Right kidney (tissue), 1 donor: ENCODE measurements at regions not wholly inside any gene's neighbourhood (a gene's known extent, or its start where the extent isn't known, plus 50 kb on each side); places are given as distances from the start of the nearest gene placed in this dataset.
A peak's percentile ranks its signal among the peaks of the same experiment; 100 is the strongest.
"Not testable (repeated sequence)": the region's sequence is repeated elsewhere in the genome, so short reads cannot be mapped to it uniquely, and the experiment has no call there.

Experiments used
- DNase-seq: peaks from one replicate; pipeline ENCODE4 v3.0.0-alpha.2; 2016

DNA sequence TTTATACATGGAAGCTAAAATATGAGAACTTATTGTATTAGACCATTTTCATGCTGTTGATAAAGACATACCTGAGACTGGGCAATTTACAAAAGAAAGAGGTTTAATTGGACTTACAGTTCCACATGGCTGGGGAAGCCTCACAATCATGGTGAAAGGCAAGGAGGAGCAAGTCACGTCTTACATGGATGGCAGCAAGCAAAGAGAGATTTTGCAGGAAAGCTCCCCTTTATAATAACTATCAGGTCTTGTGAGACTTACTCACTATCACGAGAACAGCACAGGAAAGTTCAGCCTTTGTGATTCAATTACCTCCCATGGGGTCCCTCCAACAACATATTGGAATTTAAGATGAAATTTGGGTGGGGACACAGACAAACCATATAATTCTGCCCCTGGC is 740.1 kb upstream of the NECTIN3 start:
- DNase-seq: not testable (repeated sequence)

DNA sequence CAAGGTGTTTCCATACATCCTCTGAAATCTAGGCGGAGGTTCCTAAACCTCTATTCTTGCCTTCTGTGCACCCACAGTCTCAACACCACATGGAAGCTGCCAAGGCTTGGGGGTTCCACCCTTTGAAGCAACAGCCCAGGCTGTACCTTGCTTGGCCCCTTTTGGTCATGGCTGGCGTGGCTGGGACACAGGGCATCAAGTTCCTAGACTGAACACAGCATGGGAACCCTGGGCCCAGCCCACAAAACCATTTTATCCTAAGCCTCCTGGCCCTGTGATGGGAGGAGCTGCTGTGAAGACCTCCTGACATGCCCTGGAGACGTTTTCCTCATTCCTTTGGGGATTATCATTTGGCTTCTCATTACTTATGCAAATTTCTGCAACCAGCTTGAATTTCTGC is 739.0 kb upstream of the NECTIN3 start:
- no peak for DNase-seq

DNA sequence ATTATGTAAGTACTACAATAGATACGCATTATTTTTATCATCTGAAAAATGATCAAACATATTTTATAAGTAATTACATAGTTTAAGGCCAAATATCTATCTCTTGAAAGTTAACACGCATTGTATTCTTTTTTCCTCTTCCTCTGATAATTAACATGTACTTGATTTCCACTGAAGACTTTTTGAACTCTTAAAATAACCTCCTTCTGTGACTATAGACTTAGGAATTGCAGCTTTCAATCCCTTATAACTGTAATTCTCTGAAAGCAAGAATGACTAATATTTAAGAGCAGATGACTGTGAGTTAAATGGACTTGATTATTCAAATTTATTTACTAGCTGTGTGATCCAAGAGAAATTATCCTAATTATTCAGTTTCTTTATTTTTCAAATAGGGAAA is 730.6 kb upstream of the NECTIN3 start:
- no peak for DNase-seq

DNA sequence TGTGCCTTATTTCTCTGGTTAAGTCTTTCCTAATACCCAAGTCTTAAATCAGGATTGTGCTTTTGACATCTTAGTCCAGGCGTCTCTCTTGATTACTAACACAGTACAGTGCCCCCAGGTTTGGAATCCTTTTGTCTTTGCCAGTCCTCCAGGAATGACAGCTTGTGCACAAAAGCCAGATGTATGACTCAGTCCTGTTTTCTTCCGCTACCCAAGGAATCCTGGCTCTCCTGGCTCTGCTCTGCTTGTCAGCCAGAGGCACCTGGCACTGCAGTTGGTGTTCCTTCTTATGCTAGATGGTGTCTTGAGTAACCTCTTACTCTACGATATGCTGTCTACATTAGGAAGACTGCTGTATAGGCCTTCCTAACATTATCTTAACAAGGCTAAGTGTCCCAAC is 728.2 kb upstream of the NECTIN3 start:
- no peak for DNase-seq

DNA sequence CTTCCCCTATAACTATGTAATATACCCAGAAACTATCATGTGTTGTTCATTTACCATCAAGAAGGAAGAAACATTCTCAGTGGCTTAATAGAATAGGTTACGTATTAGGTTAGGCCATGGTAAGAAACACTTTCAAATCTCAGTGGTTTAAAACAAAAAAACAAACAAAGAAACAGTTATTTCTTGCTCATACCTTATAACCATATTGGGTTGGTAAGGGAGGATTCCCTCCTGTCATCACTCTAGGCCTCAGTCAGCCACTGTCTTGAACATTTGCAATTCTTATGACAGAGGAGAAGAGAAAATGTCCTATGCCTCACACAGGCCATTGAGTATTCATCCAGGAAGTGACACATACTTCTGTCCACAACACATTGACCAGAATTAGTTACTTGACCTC is 727.7 kb upstream of the NECTIN3 start:
- DNase-seq: no peak

DNA sequence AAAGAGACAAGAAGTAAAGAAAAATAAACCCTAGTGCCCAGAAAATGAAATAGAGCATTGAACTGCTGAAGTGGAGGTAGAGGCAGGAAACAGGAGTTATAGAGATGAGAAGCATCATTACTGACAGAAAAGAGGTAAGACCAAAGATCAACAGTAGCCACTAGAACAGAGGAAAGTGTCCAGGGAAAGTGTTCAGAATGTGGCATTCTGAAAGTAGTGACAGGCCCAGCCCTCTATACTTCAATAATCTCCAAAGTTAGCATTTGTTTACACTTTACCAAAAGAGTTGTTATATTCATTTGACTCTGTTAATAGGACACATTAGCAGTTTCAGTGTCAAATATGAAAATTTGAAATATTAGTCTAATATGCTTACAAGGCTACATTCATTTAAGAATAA is 727.1 kb upstream of the NECTIN3 start:
- DNase-seq: no peak

DNA sequence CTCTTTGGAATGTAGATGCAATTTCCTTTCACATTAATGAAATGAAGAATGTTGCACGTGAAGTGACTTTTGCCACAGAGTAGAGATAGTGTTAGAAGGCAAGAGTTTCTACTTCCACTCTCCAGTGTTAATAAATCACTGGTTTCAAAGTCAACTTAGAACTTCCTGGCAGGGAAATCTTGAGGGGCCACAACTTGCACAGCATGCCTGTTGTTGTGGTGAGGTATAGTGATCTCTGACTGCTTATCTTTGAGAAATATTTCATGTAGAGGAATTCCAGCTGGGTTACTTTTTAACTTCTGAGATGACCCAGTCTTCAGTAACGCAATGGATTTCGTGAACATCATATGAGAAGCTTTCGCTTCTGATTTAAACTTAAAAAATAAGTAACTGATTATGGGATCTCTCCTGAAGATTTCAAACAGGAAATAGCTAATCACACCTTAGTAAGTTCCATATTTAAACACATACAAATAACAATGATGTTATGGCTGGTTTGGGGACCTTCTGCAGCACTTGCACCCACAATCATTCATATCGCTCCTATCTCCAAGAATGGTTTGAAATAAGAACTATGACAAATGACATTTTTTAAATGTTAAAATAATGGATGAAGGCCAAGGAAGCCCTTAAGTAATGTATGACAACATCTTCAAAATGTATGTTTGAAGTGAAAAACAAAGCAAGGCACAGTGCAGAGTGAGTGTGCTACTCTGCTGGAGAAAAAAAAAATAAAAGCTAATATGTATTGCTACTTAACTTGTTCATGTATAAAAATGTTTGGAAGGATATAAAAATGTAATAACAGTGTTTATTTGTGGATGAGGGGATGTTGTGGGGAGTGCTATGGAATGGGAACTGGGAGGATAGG is 726.5 kb upstream of the NECTIN3 start:
- peak; percentile 2 for DNase-seq

DNA sequence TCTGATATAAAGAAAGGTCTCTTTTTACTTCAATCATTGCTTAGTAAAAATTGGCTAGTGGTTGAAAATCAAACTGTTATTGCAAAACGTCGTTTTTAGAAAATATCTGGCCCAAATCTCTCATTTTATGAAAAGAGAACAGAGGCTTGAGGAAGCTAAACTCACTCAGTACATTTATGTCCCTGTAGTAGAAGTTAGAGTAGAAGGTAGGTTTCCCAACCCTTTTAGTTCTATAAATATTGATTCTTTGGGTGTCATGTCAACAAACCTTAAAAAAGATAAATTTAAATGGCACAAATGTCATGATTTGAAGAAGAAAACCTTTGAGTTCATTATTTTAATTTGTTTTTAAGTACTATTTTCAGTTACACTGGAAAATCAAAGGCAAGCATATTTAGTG is 722.3 kb upstream of the NECTIN3 start:
- no peak for DNase-seq

DNA sequence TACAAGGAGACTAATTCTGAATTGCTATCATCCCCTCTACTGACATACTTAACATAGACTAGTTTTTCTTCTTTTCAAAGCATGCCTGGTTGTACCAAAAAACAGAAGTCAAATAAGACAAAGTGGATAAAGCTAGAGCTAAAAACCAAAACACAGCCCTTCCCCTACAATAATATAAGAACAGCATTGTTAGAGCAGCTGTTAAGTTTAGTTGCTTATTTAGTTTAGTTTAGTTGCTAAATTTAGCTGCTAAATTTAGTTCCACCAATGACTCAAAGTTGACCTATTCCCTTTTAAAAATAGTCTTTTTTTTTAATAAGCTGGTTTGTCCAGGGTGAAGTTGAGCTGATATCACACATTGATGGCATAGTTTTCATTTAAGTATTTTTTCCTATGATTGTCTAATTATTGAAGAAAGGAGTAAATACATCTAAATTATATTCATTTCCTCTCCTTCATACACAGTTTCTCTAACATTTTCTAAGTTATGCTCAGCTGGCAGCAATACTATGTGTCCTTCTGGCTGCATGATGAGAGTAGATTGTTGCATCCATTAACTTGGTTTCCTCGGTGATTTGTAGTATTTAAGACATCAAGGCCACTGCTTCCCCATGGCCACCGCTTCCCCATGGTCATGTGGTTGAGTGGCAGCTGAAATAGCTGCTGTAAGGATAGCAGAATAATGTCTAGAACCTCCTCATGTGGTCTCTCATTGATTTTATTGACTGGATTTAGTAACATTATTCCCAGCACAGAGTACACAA is 718.6 kb upstream of the NECTIN3 start:
- DNase-seq: no peak

DNA sequence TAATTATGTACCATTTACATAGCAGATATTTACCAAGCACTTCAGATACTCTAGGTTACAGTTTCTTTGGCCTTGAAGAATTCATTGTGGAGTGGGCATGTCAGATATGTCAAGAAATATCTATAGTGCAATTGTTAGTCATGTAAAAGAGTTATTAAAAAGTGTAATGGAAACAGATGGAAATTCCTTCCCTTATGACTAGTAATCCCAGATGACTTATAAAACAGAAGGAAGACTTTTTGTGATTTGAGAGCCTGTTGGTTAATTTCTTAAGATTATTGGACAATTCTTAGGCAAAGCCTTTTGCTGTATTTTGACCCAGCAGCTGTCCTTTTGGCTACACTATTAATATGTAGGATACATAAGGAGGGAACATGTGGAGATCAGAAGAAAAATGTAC is 708.9 kb upstream of the NECTIN3 start:
- DNase-seq: no peak

DNA sequence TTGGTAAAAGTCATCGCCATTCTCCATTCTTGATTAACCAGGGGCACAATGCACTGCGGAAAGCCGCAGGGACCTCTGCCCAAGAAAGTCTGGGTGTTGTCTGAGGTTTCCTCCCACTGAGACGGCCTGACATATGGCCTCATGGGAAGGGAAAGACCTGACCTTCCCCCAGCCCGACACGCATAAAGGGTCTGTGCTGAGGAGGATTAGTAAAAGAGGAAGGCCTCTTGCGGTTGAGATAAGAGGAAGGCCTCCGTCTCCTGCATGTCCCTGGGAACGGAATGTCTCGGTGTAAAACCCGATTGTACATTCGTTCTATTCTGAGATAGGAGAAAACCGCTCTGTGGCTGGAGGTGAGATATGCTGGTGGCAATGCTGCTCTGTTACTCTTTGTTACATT is 704.3 kb upstream of the NECTIN3 start:
- DNase-seq: not testable (repeated sequence)

DNA sequence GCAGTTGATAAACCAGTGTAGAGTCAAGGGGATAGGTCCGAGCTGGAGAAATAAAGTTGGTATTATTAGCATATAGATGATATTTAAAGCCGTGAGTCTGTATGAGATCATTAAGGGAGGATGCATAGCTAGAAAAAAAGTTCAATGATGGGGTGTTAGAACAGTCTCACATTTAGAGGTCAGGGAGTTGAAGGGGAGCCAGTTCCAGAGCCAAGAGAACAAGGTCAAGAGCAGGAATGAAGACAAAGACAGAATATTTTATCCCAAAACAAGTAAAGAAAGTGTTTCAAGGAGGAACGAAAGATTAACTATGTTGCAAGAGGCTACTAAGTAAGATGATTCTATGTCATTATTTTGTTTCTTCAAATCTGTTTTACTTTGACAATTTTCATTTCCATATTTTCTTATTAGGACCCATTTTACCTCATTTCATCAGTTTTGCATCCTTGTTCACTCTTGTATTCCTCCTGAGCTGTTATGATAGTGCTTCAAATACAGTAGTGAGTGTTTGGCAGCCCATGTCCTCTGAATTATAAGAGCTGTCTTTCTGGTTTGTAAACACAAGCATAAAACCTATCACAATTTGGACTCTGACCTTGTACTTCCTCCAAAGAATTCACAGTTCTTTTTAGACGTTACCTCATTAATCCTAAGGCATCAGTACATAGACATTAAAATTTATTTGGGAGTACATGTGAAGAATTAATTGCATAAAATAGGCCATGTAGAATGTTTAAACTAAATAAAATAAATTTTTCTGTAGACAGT is 695.7 kb upstream of the NECTIN3 start:
- DNase-seq: no peak

DNA sequence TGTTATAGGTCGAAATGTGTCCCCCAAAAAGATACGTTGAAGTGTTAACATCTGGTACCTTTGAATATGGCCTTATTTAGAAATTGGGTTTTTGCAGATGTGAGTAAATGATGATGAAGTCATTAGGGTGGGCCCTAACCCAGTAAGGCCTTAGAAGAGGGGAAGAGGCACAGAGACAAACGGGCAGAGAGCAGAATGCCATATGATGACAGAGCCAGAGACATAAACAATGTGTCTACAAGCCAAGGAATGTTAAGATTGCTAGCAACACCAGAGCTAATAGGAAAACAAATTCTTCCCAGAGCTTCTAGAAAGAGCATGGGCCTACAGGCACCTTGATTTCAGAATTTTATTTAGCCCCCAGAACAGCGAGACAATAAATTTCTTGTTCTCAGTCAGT is 693.1 kb upstream of the NECTIN3 start:
- no peak for DNase-seq

DNA sequence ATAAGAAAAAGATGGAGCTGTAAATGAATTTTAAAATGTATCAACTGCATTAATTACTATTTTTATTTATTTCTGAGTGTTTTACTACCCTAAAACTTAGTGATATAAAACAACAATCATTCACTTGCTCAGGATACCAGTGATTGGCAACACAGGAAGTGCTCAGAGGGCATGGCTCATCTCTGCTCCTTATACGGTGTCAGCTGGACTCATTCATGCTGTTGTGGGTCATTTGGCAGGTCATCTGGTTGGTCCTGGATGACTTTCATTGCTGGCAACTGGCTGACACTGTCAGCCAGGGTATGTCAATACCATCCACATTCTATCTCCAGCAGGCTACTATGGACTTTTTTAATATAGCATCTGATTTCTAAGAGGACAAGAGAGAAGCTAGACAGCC is 689.6 kb upstream of the NECTIN3 start:
- no peak for DNase-seq

DNA sequence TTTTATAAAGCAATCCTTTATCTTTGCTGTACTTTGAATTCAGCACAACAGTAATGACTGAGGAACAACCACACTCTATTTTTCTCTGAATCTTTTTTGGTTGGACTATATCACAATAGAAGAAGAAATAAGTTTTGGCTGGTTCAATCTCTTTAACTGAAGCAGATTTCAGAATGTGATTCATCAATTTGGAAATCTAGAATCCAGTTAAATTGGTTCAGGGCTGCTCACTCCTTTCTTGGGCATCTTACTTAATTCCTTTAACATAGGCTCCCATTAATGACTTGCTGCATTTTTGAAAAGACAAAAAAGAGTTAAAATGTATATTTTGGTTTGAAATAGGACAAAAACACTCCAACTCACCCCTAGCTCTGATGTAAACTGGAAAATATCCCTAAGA is 688.3 kb upstream of the NECTIN3 start:
- DNase-seq: no peak

DNA sequence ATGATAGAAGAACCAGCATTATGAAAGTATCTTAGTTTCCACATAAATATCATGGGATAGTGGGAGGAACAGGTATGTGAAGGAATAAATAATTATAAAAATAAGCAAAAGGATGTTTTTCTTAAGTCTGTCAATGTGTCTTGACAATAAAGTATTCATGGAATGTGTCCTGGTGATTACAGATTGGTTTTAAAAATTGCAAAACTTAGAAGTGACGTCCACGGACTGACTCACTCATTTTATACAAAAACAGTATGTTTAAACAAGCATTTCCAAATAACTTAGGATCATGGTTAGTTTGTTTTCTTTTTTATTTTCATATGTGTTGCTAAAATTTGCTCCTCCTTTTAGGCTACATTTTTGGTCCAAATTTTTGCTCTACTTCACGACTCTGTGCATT is 687.0 kb upstream of the NECTIN3 start:
- no peak for DNase-seq

DNA sequence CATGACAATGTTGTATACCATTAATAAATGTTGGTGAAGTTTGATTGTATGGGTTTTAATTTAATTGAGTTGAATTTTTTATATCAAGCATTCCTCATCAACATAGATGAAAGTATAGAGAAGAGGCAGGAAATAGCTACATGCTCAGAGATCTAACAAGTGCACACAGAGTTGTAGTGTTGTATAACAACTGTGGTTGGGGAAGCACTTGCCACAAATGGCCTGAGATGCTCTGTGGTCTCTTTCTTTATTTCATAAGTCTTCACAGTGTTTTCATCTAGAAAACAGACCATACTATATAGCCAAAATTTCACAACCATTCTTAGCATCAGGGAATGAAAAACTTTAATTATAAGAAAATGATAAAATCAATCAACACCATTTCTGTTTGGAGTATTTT is 682.6 kb upstream of the NECTIN3 start:
- no peak for DNase-seq

DNA sequence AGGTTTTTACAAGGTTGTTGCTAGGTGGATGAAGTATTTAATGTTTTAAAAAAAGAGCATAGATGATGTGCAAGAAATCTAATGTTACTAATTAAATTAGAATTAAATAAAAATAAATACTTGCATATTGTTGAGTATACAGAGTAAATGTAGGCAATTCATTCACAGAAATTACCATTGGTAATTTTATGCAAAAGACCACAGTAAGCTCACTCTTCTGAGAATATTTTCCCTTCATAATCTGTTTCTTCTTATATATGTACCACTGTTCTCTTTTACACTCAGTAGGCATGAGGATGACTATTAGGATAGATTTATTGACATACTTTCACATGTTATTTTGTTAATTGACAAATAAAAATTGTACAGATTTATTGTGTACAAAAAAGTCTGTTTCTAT is 681.2 kb upstream of the NECTIN3 start:
- DNase-seq: no peak

DNA sequence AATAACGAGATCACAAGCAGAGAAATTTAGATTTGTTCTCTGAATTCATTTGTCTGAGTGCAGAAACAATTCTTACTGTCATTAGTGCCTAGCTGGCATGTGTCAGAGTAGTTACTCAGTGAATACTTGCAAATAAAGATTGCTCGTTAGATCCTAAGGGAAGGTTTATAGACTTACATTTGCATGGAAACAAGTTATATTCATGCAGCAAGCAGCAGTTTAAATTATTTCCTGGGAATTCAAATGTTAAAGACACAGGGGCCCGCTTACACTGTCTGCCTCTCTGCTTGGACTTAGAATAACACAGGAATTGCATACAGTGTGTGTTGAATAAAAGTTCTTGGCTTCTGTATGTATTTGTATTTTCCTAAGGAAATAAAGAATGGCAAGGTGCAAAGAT is 680.6 kb upstream of the NECTIN3 start:
- DNase-seq: no peak

DNA sequence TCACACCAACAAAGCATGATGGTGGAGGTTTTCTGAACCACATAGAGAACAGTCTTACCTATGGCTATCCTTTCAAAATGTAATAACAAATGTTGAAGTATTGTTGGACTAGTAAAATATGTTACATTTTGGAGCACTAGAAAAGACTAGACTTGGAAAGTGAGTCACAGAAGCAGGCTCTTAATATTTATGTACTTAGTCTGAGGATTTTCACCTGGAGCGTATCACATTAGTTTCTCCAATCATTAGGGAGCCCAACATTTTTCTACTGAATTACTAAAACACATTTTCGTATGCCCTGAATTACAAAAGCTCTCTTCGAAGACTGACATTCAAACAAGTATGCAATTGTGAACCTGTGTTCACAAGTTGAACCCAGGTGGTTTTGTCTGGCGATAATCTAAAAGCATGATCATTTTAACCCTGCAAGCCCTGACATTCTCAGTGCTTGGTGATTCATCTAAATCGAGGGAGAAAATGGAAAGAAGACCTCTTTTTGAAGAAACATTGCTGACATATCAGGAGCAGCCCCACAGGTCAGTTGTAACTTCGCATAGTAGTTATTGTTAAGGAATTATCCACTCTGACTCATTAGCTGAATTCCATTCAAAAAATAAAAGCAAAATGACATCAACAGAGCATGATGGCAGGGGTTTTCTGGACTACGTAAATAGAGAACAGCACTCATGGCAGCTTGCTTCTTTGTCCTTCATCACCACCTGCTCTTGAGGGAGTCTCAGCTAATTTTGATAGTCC is 679.8 kb upstream of the NECTIN3 start:
- DNase-seq: no peak

DNA sequence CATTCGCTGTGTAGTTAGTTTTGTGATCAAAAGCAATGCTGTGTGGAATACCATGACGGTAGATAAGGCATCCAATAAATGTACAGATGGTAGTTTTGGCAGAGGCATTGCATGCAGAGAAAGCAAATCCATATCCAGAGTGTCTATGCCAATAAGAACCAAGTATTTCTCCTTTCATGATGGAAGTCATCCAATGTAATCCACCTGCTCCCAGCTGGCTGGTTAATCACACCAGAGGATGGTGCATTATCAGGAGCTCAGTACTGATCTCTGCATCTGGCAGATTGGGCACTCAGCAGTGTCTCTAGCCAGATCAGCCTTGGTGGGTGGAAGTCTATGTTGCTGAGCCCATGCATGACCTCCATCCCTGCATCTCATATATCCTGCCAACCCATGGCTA is 677.7 kb upstream of the NECTIN3 start:
- DNase-seq: no peak

DNA sequence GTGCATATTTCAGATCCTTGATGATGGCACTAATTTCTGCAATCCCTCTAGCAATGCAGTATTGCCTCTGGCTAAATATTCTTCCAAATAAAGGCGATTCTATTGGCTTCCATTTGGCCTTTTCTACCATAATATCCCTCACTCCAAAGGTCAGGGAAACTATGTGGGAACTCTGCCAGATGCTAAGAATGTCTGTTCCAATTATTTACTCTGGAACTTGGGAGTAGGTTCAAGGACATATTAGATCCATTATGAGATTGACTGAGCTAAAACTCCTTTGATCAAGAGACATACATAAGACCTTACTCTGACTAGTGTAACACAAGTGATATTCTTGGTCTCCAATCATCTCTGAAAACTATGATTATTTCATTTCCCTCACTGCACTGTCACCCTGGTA is 674.5 kb upstream of the NECTIN3 start:
- DNase-seq: no peak
